DOHH2 (cell line): ENCODE measurements at regions not wholly inside any gene's neighbourhood (a gene's known extent, or its start where the extent isn't known, plus 50 kb on each side); places are given as distances from the start of the nearest gene placed in this dataset.

Source experiments
- CTCF ChIP-seq: fragments of 200-600 bp; sonication (generic); IDR thresholded peaks from one replicate; pipeline ENCODE4 v1.5.1; 2014; ENCODE audit warnings: antibody characterized with exemption, mild to moderate bottlenecking, low read depth, low read length; ENCODE audit not compliant: poor library complexity, severe bottlenecking
- EZH2phosphoT487 ChIP-seq: fragments of 200-600 bp; sonication (generic); IDR thresholded peaks from 2 replicates; pipeline ENCODE4 v1.6.1; 2017; ENCODE audit warnings: borderline replicate concordance, mild to moderate bottlenecking, antibody characterized with exemption, low read length, moderate library complexity, mixed read lengths

DNA sequence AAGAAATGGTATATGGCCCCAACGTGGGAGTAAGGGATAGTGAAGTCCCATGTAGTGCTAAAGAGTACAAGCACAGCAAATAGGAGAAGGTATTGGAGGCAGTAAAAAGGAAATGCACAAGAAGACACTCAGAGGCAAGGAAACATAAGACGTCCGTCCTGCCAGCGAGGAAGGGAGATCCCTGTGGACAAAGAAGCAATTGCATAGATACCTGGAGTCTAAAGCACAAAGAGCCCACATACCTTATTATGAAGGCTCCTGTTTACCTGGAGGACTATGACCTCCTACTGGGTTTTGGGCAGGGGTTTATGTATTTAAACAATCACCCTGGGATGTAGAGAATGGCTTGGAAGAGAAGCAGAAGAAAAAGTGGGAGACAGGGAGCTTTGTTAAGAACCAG is 341.2 kb upstream of the DCN start:
- no peak for TF ChIP-seq CTCF
- TF ChIP-seq EZH2phosphoT487 = no peak
